Erythroblast (primary cell): ENCODE measurements at regions not wholly inside any gene's neighbourhood (a gene's known extent, or its start where the extent isn't known, plus 50 kb on each side); places are given as distances from the start of the nearest gene placed in this dataset.

Source experiments
- GATA1 ChIP-seq: IDR thresholded peaks from 2 replicates; pipeline ENCODE4 v1.6.1; 2011; ENCODE audit warnings: low read depth, mild to moderate bottlenecking, control low read depth, low read length, moderate library complexity
- POLR2A ChIP-seq: IDR thresholded peaks from 2 replicates; pipeline ENCODE4 v1.6.1; 2011; ENCODE audit warnings: mild to moderate bottlenecking, low read length

DNA sequence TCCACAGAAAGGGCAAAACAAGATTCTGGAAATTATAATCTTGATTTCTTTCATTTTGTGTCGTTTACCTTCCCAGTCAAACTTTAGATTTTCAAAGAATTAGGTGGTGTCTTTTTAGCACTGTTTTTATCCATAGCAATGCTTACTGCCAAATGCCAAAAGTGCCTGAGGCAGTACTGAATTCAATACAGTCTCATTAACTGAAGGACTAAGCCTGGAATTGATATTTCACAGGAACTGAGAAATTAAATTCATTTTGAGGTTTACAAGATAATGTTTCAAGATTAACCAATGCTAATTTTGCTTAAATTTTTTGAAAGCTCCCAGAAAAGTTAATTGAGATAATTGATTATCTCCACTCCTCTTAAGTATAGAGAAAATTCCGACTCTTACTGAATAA is 68.8 kb upstream of the ARHGAP24 start:
- TF ChIP-seq POLR2A, result no peak
- TF ChIP-seq GATA1, result no peak
